SIG-M5 (cell line): ENCODE measurements at regions not wholly inside any gene's neighbourhood (a gene's known extent, or its start where the extent isn't known, plus 50 kb on each side); places are given as distances from the start of the nearest gene placed in this dataset.

Source experiments
- DNase-seq: peaks from one replicate; lab custom pipeline; 2025; lab: John Stamatoyannopoulos, UW

- no peak for DNase-seq
These were observed 92.6 kb upstream of the VRK2 start for GRCh38 chr2:57954020-57954419.

- no peak for DNase-seq
These were observed 89.4 kb upstream of the VRK2 start for GRCh38 chr2:57957238-57957637.

DNA sequence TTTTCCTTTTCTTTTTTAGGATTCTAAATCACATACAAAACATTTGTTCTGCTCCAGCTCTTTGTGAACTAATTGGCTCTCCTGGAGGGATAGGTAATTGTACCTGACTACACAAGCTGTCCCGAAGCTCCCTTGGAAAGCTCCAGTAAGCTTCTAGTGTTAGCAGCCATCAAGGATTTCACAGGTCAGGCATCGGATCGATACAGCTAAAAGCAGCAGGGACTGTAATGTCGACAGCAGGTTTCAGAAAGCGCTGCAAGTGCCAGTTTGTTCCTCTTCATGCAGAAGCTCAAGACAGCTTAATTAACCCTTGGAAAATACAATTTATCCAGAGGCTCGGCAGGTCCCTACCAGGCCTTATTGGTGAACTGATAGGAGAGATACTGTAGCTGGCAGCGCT, 87.2 kb upstream of the VRK2 start:
- no peak for DNase-seq

DNA sequence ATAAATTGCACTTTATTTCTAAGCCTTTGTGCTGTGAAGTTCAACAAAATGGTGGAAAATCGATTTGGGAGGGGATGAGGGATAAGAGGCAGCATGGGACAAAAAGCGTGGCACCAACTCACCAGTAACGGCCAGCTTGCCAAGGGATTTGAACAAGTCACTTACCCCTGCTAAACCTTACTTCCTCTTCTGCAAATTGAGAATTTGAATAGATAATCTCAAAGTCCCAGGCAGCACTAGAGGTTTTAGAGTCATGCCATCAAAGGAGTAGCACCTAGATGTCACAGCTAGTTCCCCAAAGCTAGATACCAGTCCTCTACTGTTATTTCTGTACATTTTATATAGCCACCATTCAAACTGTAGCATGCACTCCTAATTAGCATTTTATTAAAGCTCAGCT, 83.7 kb upstream of the VRK2 start:
- DNase-seq = no peak

DNA sequence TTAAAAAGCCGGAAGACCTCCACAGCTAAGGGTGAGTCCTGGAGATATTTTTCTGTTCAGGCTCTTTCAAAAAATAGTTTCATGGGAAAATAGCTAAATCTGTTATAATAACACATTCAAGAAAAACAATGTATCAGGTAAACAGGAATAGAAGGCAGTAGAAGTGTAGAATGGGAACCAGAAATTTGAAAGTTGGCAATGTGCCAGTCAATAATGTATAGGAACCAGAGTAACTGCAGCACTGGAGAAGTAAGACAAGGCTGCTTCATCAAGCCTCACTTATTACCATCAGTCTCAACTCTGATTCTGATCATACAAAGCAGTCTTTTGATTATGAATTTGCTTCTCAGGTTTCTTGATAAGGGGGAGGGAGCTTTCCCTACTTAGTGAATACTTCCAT, 81.4 kb upstream of the VRK2 start:
- DNase-seq = no peak

DNA sequence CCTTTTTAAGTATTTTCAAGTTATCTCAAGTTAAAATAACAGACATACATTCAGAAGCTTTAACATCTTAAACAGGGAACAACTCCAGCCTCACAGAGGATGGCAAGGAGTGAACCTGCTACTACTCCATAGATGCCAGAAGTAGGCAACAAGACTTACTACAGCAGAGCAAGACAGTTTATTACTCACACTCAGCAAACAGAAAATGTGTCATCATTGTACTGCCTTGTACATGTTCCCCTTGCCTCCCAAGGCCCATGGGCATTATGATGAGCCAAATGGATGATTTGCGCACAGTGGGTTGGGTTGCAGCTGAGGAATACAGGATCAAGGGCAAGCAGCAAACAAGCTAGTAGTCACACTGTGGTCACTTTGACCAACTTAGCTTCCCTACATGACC, 80.6 kb upstream of the VRK2 start:
- no peak for DNase-seq

DNA sequence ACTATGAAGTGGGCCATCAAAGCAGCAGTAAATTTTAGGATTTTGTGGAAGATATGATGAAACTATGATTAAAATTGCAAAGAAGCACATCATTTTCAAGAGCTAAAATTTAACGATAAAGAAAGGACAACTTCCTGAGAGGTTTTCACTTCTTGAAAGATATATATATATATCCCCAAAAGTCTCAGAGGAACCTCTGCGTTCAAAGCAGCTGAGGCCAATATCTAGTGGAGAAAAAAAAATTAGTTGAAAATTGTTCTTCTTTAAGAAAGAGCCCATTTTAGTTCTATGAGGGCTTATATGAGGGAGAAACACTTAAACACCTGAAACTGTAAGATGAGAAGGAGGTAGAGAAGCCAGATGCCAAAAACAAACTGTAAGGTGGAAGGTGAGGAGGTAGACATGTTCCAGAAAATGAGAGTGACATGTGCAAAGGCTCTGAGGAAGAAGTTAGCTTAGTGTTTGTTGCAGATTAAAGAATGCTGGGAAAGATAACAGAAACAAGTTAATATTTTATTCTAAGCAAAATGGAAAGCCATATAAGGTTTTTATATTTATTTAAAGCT, 72.9 kb upstream of the VRK2 start:
- DNase-seq = no peak

DNA sequence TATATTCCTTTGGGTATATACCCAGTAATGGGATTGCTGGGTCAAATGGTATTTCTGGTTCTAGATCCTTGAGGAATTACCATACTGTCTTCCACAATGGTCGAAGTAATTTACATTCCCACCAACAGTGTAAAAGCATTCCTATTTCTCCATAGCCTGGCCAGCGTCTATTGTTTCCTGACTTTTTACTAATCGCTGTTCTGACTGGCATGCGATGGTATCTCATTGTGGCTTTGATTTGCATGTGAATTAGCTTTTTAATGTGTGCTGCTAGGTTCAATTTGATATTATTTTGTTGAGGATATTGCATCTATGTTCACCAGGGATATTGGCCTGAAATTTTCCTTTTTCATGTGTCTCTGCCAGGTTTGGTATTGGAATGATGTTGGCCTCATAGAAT, 67.4 kb upstream of the VRK2 start:
- DNase-seq = no peak

DNA sequence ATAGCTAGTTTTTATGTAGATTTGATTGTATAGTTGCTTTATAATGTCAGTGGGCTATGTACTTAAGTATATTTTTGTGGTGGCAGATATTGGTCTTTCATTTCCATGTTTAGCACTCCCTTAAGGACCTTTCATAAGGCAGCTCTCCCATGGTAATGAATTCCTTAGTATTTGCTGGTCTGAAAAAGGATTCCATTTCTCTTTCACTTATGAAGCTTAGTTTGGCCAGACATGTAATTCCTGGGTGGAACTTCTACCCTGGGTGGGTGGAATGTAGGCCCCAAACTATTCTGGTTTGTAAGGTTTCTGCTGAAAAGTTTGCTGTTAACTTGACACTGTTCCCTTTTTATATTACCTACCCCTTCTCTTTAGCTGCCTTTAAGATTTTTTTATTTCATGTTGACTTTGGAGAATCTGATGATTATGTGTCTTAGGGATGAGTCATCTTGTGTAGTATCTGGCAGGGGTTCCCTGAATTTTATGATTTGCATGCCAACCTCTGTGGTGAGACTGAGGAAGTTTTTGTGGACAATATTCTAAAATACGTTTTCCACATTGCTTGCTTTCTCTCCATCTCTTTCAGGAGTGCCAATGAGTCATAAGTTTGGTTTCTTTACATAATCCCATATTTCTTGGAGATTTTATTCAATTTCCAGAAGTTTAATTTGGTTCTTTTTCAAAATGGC, 65.4 kb upstream of the VRK2 start:
- DNase-seq = no peak

DNA sequence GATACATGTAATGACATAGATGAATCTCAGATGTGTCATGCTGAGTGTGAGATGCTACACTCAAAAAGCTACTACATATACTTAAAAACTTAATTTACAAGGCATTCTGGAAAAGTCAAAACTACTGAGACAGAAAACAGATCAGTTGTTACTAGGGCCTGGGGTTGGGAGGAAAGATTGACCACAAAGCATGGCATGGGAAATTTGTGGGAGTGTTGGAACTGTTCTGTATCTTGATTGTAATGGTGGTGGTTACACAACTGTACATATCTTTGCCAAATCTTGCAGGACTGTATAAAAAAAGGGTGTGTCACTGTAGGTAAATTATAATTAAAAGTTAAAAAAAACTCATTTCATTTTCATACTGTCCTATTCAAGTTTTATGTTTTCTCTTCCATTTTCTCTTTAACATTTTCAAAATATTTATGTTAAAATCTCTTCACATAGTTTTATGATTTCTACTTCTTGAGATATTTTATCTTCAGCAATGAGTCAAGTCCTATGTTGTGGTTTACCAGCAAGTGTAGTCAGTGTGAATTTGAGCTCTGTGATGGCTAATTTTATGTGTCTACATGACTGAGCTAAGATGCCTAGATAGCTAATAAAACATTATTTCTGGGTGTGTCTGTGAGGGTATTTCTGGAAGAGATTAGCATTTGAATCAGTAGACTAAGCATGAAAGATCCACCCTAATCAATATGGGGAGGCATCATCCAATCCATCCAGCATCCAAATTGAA, 58.6 kb upstream of the VRK2 start:
- no peak for DNase-seq

DNA sequence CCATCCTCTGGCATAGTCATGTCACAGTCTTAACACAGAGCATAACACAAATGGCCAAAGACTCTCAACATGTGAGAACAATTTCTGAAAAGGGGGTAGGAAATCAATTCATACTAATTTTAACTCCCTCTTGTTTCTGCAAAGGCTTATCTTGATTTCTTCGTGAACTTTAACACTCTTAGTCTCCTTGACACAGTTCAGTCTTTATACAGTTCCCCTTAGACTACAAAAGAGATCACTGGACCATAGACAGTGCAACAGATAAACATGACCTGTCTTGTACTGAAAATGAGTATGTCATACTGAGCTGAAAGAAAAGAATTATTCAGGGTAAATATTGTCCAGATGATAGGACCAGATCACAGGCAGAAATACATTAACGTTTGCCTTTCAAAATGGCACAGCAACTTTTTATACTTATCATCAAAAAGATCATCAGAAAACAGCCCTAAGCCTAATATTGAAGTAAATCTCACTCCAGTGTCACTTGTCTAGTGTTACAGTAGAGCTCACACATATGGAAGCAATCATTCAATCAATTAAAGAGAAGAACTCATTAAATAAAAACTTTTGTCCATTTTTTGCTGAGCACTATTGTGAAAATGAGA, 56.4 kb upstream of the VRK2 start:
- no peak for DNase-seq
